Neural crest cell (in vitro differentiated cells): ENCODE measurements at regions not wholly inside any gene's neighbourhood (a gene's known extent, or its start where the extent isn't known, plus 50 kb on each side); places are given as distances from the start of the nearest gene placed in this dataset.

ENCODE experiments used
- DNase-seq: peaks from one replicate; pipeline ENCODE4 v3.0.0; 2021; ENCODE audit warnings: low read depth, mixed read lengths, low spot score
- H3K27ac Mint-ChIP-seq: one replicate; pipeline ENCODE4 v1.8.0; 2021; ENCODE audit warnings: mild to moderate bottlenecking, mixed read lengths; ENCODE audit not compliant: unreplicated experiment
- H3K27me3 Mint-ChIP-seq: 2 replicates; pipeline ENCODE4 v1.8.0; 2021; ENCODE audit warnings: low read depth, mild to moderate bottlenecking, mixed read lengths
- H3K36me3 Mint-ChIP-seq: 2 replicates; pipeline ENCODE4 v1.8.0; 2021; ENCODE audit warnings: low read depth, mild to moderate bottlenecking, mixed read lengths
- H3K4me1 Mint-ChIP-seq: 2 replicates; pipeline ENCODE4 v1.8.0; 2021; ENCODE audit warnings: mixed read lengths
- H3K4me3 Mint-ChIP-seq: one replicate; pipeline ENCODE4 v1.8.0; 2021; ENCODE audit warnings: mild to moderate bottlenecking, mixed read lengths
- H3K9me3 Mint-ChIP-seq: 2 replicates; pipeline ENCODE4 v1.8.0; 2021; ENCODE audit warnings: mixed read lengths
- TF ChIP-seq, protein P1 (sequence below): fragments of 200-600 bp; sonication (generic); conservative IDR thresholded peaks from 2 replicates; pipeline ENCODE4 v1.5.0; 2021; ENCODE audit warnings: antibody characterized with exemption, mild to moderate bottlenecking

DNA sequence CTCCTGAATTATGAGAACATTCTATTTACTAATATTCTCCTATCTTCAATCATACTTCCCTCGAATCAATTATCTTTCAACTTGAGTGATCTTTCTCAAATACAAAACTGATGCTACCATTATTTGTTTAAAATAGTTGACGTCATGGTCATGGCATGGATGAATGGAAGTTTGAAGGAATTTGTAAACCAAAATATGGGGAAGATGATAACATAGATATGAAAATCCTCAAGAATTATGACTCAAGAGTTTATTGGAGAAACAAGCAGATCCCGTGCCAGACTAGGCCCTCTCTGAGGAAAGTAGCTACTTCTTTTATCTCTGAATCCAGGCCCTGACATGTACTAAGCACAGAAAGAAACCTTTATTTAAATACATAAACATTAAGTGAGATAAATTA, 270.4 kb upstream of the MC4R start:
- Mint-ChIP-seq H3K27ac (no peak overlapping the region), H3K36me3 (no peaks in the 10 kb centered on the region), H3K4me1 (no peaks in the 10 kb centered on the region), H3K27me3 (no peaks in the 10 kb centered on the region), H3K4me3 (no peak overlapping the region), H3K9me3 (no peaks in the 10 kb centered on the region)
- DNase-seq, result no peak
- TF ChIP-seq, protein P1, sequence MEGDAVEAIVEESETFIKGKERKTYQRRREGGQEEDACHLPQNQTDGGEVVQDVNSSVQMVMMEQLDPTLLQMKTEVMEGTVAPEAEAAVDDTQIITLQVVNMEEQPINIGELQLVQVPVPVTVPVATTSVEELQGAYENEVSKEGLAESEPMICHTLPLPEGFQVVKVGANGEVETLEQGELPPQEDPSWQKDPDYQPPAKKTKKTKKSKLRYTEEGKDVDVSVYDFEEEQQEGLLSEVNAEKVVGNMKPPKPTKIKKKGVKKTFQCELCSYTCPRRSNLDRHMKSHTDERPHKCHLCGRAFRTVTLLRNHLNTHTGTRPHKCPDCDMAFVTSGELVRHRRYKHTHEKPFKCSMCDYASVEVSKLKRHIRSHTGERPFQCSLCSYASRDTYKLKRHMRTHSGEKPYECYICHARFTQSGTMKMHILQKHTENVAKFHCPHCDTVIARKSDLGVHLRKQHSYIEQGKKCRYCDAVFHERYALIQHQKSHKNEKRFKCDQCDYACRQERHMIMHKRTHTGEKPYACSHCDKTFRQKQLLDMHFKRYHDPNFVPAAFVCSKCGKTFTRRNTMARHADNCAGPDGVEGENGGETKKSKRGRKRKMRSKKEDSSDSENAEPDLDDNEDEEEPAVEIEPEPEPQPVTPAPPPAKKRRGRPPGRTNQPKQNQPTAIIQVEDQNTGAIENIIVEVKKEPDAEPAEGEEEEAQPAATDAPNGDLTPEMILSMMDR, result no peak

DNA sequence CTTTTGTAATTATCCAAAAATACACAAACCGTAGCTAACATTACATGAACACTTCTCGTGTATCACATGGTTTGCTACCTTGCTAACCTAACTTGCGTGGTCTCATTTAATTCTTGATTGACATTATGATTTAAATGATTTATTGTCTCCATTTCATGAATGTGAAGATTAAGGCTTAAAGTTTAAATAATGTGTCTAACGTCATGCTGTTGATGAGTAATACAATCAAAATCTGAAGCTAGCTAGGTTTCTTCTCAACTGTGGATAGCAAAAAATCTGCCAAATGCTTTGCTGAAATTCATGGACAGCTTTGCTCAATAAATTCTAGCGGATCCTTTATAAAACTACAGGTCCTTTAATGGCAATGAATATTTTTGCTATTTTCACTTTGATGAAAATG, 274.1 kb upstream of the MC4R start:
- H3K27me3 Mint-ChIP-seq, result no peaks in the 10 kb centered on the region
- no peak overlapping the region for H3K4me3 Mint-ChIP-seq
- no peak for DNase-seq
- H3K36me3 Mint-ChIP-seq, result no peaks in the 10 kb centered on the region
- TF ChIP-seq, protein P1, result no peak
- H3K27ac Mint-ChIP-seq, result no peak overlapping the region
- H3K9me3 Mint-ChIP-seq, result no peaks in the 10 kb centered on the region
- peaks cover 13% of the 10 kb centered on the region for H3K4me1 Mint-ChIP-seq

DNA sequence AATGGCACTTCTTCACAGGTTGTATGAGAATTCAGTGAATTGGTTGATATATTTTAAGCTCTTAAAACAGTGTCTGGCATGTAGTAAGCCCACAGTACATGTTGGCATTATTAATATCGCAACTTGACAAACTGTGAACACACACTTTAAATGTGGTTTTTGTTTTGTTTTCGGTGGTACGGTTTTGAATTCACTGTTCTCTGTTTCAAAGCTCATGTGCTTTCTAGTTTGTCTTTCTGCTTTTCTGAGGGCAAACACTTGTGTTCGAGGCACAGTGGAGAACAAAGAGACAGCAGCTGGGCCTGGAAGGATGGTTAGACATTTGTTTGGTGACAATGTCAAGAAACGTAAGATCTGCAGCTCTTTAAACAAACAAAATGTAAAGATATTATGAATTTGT, 276.5 kb upstream of the MC4R start:
- DNase-seq, result no peak
- H3K27ac Mint-ChIP-seq, result peak overlapping the region; percentile 53
- H3K36me3 Mint-ChIP-seq, result no peaks in the 10 kb centered on the region
- H3K4me3 Mint-ChIP-seq, result no peak overlapping the region
- no peaks in the 10 kb centered on the region for H3K9me3 Mint-ChIP-seq
- H3K4me1 Mint-ChIP-seq, result peaks cover 13% of the 10 kb centered on the region
- TF ChIP-seq, protein P1, result no peak
- no peaks in the 10 kb centered on the region for H3K27me3 Mint-ChIP-seq

DNA sequence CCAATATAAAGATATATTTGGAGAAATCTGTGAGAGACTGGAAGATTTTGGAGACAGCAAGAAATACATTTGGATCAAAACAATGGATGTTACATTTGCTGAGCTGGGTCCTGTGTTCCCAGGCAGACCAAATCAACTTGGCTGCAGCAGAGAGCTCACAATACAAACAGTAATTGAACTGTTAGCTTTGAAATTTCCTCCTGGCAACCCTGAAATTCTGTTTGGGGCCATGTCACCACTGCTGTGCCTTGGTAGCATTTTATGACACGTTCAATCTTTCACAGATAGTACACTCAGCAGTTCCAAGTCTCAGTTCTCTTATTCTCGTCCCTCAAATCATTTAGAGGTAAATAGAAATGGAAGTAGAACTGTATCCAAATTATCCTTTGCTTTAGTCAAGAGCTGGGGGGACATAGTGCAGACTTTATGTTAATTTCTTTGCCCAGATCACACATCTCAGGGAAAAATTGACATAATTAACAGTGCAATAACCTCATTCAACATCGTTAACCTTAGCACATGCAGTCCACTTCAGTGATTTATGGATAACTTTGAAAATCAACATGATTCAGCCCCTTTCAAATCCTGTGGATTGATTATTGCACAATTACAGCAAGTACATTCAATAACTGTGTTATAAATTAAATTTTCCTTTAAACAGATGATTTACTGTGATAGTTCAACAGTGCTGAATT, 277.4 kb upstream of the MC4R start:
- Mint-ChIP-seq H3K9me3 (no peaks in the 10 kb centered on the region), H3K27me3 (no peaks in the 10 kb centered on the region), H3K4me3 (no peak overlapping the region), H3K4me1 (peaks cover 13% of the 10 kb centered on the region), H3K36me3 (no peaks in the 10 kb centered on the region), H3K27ac (peak overlapping the region; percentile 43)
- DNase-seq, result no peak
- TF ChIP-seq, protein P1, result no peak

DNA sequence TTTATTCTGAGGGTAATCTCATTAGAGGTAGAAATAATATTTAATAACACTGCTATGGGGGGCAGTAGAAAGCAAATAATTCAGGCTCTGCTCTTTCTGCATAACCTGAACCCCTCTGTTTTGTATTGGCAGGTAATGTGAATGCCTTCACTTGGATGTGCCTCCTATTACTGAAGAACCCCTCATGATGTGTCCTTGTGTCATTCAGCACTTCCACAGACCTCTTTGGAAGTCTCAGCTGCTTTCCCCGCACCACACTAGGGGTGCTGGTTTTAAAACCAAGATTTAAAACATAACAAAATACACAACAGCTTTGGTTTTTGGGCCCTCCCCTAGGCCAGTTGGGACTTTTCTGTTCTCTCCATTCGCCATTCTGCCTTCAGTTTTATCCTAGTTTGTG, 281.7 kb upstream of the MC4R start:
- no peak for DNase-seq
- Mint-ChIP-seq H3K27me3 (no peaks in the 10 kb centered on the region), H3K36me3 (no peaks in the 10 kb centered on the region), H3K4me1 (peaks cover 9% of the 10 kb centered on the region), H3K9me3 (no peaks in the 10 kb centered on the region), H3K4me3 (no peak overlapping the region), H3K27ac (no peak overlapping the region)
- TF ChIP-seq, protein P1, result no peak
